ENCODE measurements at regions not wholly inside any gene's neighbourhood (a gene's known extent, or its start where the extent isn't known, plus 50 kb on each side); places are given as distances from the start of the nearest gene placed in this dataset.
"Not testable (repeated sequence)": the region's sequence is repeated elsewhere in the genome, so short reads cannot be mapped to it uniquely, and the experiment has no call there.

GRCh38 chr5:86688406-86688805 lies 70.7 kb downstream of the COX7C start:
- no peak overlapping the region for H3K4me3 ChIP-seq (replicated peaks in 1 of 2; ENCODE audit: low read depth in 2 of 2, low read length in 2 of 2)
- no peak for DNase-seq (ENCODE audit: low read depth in 2 of 2)
- TF ChIP-seq CTCF (IDR thresholded peaks at IDR 0.05; ENCODE audit: low read depth, low read length) = no peak

- TF ChIP-seq CTCF (IDR thresholded peaks at IDR 0.05; ENCODE audit: low read depth, low read length) = no peak
- no peak overlapping the region for H3K4me3 ChIP-seq (replicated peaks in 1 of 2; ENCODE audit: low read depth in 2 of 2, low read length in 2 of 2)
- no peak for DNase-seq (ENCODE audit: low read depth in 2 of 2)
Observed at GRCh38 chr5:86689103-86689729, 71.5 kb downstream of the COX7C start.

- H3K4me3 ChIP-seq (replicated peaks in 1 of 2; ENCODE audit: low read depth in 2 of 2, low read length in 2 of 2) = no peak overlapping the region
- TF ChIP-seq CTCF (IDR thresholded peaks at IDR 0.05; ENCODE audit: low read depth, low read length) = no peak
- DNase-seq (ENCODE audit: low read depth in 2 of 2) = no peak
Observed at GRCh38 chr5:86709157-86709881, 91.6 kb downstream of the COX7C start.

GRCh38 chr5:86716121-86716520 lies 98.4 kb downstream of the COX7C start:
- no peak overlapping the region for H3K4me3 ChIP-seq (replicated peaks in 1 of 2; ENCODE audit: low read depth in 2 of 2, low read length in 2 of 2)
- TF ChIP-seq CTCF (IDR thresholded peaks at IDR 0.05; ENCODE audit: low read depth, low read length) = no peak
- no peak for DNase-seq (ENCODE audit: low read depth in 2 of 2)

GRCh38 chr5:86731319-86732117 lies 113.8 kb downstream of the COX7C start:
- not testable (repeated sequence) for DNase-seq (ENCODE audit: low read depth in 2 of 2); H3K4me3 ChIP-seq (replicated peaks in 1 of 2; ENCODE audit: low read depth in 2 of 2, low read length in 2 of 2)

GRCh38 chr5:86735370-86735769 lies 117.6 kb downstream of the COX7C start:
- DNase-seq (ENCODE audit: low read depth in 2 of 2) = no peak
- no peak overlapping the region for H3K4me3 ChIP-seq (replicated peaks in 1 of 2; ENCODE audit: low read depth in 2 of 2, low read length in 2 of 2)
- TF ChIP-seq CTCF (IDR thresholded peaks at IDR 0.05; ENCODE audit: low read depth, low read length) = no peak

- no peak for TF ChIP-seq CTCF (IDR thresholded peaks at IDR 0.05; ENCODE audit: low read depth, low read length)
- no peak overlapping the region for H3K4me3 ChIP-seq (replicated peaks in 1 of 2; ENCODE audit: low read depth in 2 of 2, low read length in 2 of 2)
- DNase-seq (ENCODE audit: low read depth in 2 of 2) = no peak
Observed at GRCh38 chr5:86737579-86737978, 119.8 kb downstream of the COX7C start.

Measured in cardiac fibroblast (primary cell).